Mesenchymal stem cell (in vitro differentiated cells and primary cell): ENCODE measurements at regions not wholly inside any gene's neighbourhood (a gene's known extent, or its start where the extent isn't known, plus 50 kb on each side); places are given as distances from the start of the nearest gene placed in this dataset.

ENCODE experiments used
- DNase-seq: peaks from one replicate; pipeline ENCODE4 v3.0.0-alpha.2; 2013
- H2AFZ ChIP-seq: one replicate; pipeline ENCODE4 v1.6.1; 2013; ENCODE audit warnings: low read depth, mild to moderate bottlenecking, control low read depth, inconsistent platforms, low read length, moderate library complexity
- H2AK5ac ChIP-seq: 2 replicates; pipeline ENCODE4 v1.6.1; 2013; ENCODE audit warnings: low read length, moderate library complexity, mild to moderate bottlenecking, inconsistent platforms; ENCODE audit not compliant: severe bottlenecking
- H2BK120ac ChIP-seq: one replicate; pipeline ENCODE4 v1.6.1; 2013; ENCODE audit warnings: low read depth, mild to moderate bottlenecking, inconsistent platforms, low read length, moderate library complexity
- H2BK12ac ChIP-seq, 2 experiments: one replicate each; pipeline ENCODE4 v1.6.1; 2013; ENCODE audit warnings: inconsistent platforms in 2 of 2, low read length in 2 of 2, mild to moderate bottlenecking in 2 of 2, moderate library complexity in 2 of 2, control low read depth in 1 of 2
- H2BK15ac ChIP-seq: one replicate; pipeline ENCODE4 v1.6.1; 2013; ENCODE audit warnings: mild to moderate bottlenecking, low read depth, inconsistent platforms; ENCODE audit not compliant: poor library complexity, severe bottlenecking
- H2BK5ac ChIP-seq: 2 replicates; pipeline ENCODE4 v1.6.1; 2013; ENCODE audit warnings: low read depth, mild to moderate bottlenecking, low read length, control low read depth, inconsistent platforms; ENCODE audit not compliant: poor library complexity, severe bottlenecking
- H3K14ac ChIP-seq, 2 experiments: one replicate each; pipeline ENCODE4 v1.6.1; 2013; ENCODE audit warnings: inconsistent platforms in 2 of 2, low read length in 2 of 2, control low read depth in 1 of 2, mild to moderate bottlenecking in 1 of 2, moderate library complexity in 1 of 2
- H3K18ac ChIP-seq, 2 experiments: one replicate each; pipeline ENCODE4 v1.6.1; 2013; ENCODE audit warnings: inconsistent platforms in 2 of 2, low read length in 2 of 2, control low read depth in 1 of 2, low read depth in 1 of 2, mild to moderate bottlenecking in 1 of 2
- H3K23ac ChIP-seq, 2 experiments: one replicate each; pipeline ENCODE4 v1.6.1; 2013; ENCODE audit warnings: inconsistent platforms in 2 of 2, low read length in 2 of 2, mild to moderate bottlenecking in 2 of 2, moderate library complexity in 2 of 2, control low read depth in 1 of 2
- H3K27ac ChIP-seq: 2 replicates; pipeline ENCODE4 v1.5.1; 2013; ENCODE audit warnings: mild to moderate bottlenecking, moderate library complexity, low read length, control low read depth, inconsistent platforms; ENCODE audit not compliant: poor library complexity, severe bottlenecking
- H3K27me3 ChIP-seq, 2 experiments: 2 replicates each; pipeline versions ENCODE4 v1.6.1 to v1.7.0; 2013; ENCODE audit warnings: low read length in 2 of 2, mild to moderate bottlenecking in 2 of 2, moderate library complexity in 2 of 2, control low read depth in 1 of 2, inconsistent platforms in 1 of 2; ENCODE audit not compliant: control insufficient read depth in 1 of 2, insufficient read depth in 1 of 2
- H3K36me3 ChIP-seq, 2 experiments: 2 replicates each; pipeline versions ENCODE4 v1.6.1 to v1.7.0; 2013; ENCODE audit warnings: low read length in 2 of 2, control low read depth in 1 of 2, inconsistent platforms in 1 of 2, low read depth in 1 of 2, mild to moderate bottlenecking in 1 of 2; ENCODE audit not compliant: insufficient read depth in 2 of 2, control insufficient read depth in 1 of 2
- H3K4ac ChIP-seq, 2 experiments: one replicate each; pipeline ENCODE4 v1.6.1; 2013; ENCODE audit warnings: inconsistent platforms in 2 of 2, low read length in 2 of 2, mild to moderate bottlenecking in 2 of 2, moderate library complexity in 2 of 2, control low read depth in 1 of 2, low read depth in 1 of 2
- H3K4me1 ChIP-seq: 2 replicates; pipeline ENCODE4 v1.6.1; 2013; ENCODE audit warnings: low read depth, low read length, control low read depth; ENCODE audit not compliant: control insufficient read depth, insufficient read depth
- H3K4me2 ChIP-seq: 2 replicates; pipeline ENCODE4 v1.6.1; 2013; ENCODE audit warnings: low read length, mild to moderate bottlenecking, inconsistent platforms; ENCODE audit not compliant: poor library complexity, severe bottlenecking
- H3K4me3 ChIP-seq, 2 experiments: 2 replicates each; pipeline versions ENCODE4 v1.5.1 to v1.7.0; 2013; ENCODE audit warnings: low read length in 2 of 2, mild to moderate bottlenecking in 2 of 2, control low read depth in 1 of 2, low read depth in 1 of 2; ENCODE audit not compliant: insufficient read depth in 1 of 2
- H3K79me1 ChIP-seq: replicated peaks from 2 replicates; pipeline ENCODE4 v1.6.1; 2013; ENCODE audit warnings: mild to moderate bottlenecking, control low read depth, low read length, inconsistent platforms; ENCODE audit not compliant: poor library complexity, severe bottlenecking
- H3K9ac ChIP-seq: 2 replicates; pipeline ENCODE4 v1.7.0; 2013; ENCODE audit warnings: mild to moderate bottlenecking, low read length, moderate library complexity
- H3K9me3 ChIP-seq: 2 replicates; pipeline ENCODE4 v1.7.0; 2013; ENCODE audit warnings: mild to moderate bottlenecking, low read length; ENCODE audit not compliant: control insufficient read depth
- H4K8ac ChIP-seq: one replicate; pipeline ENCODE4 v1.6.1; 2013; ENCODE audit warnings: inconsistent platforms, mild to moderate bottlenecking, low read length, moderate library complexity
- H4K91ac ChIP-seq: one replicate; pipeline ENCODE4 v1.6.1; 2013; ENCODE audit warnings: mild to moderate bottlenecking, low read length, inconsistent platforms
- WGBS: methylation state at CpG from one replicate; pipeline ENCODE4 v1.1.7; 2013; ENCODE audit warnings: mixed read lengths; 5-methylcytosine and 5-hydroxymethylcytosine counted together

GRCh38 chr7:28360739-28361138 lies 51.6 kb upstream of the CREB5 start:
- no peak for DNase-seq
- no peaks in the 10 kb centered on the region for H3K36me3 ChIP-seq
- no peak overlapping the region for H3K9ac ChIP-seq
- no peak overlapping the region for H3K4me3 ChIP-seq
- no peak overlapping the region for H3K14ac ChIP-seq
- no peaks in the 10 kb centered on the region for H3K79me1 ChIP-seq
- H3K18ac ChIP-seq, result no peak overlapping the region
- H4K91ac ChIP-seq, result no peak overlapping the region
- no peaks in the 10 kb centered on the region for H3K27me3 ChIP-seq
- H3K4ac ChIP-seq, result no peak overlapping the region
- no peak overlapping the region for H3K23ac ChIP-seq
- WGBS, result 70% methylated on average over 1 of the region's 1 CpG
- peaks cover 4% of the 10 kb centered on the region for H3K4me1 ChIP-seq
- H3K27ac ChIP-seq, result no peak overlapping the region
- no peak overlapping the region for H2BK15ac ChIP-seq
- H3K4me2 ChIP-seq, result no peak overlapping the region
- H2BK5ac ChIP-seq, result no peak overlapping the region
- no peak overlapping the region for H4K8ac ChIP-seq
- peaks cover 5% of the 10 kb centered on the region for H3K9me3 ChIP-seq
- no peak overlapping the region for H2BK120ac ChIP-seq
- peak overlapping the region; percentile 52 for H2AK5ac ChIP-seq
- H2AFZ ChIP-seq, result no peak overlapping the region
- no peak overlapping the region for H2BK12ac ChIP-seq

- Histone ChIP-seq H3K14ac (peak overlapping the region in 1 of 2 experiments; percentile 38), H4K91ac (no peak overlapping the region), H3K27ac (no peak overlapping the region), H3K9me3 (peaks cover 5% of the 10 kb centered on the region), H3K23ac (no peak overlapping the region), H2BK12ac (no peak overlapping the region), H3K4me3 (no peak overlapping the region), H4K8ac (peak overlapping the region; percentile 4), H2BK5ac (no peak overlapping the region), H3K36me3 (no peaks in the 10 kb centered on the region), H3K9ac (no peak overlapping the region), H3K79me1 (no peaks in the 10 kb centered on the region), H3K4me2 (peak overlapping the region; percentile 10), H2AK5ac (peak overlapping the region; percentile 34), H2BK15ac (no peak overlapping the region), H3K4me1 (peaks cover 4% of the 10 kb centered on the region), H2AFZ (no peak overlapping the region), H3K4ac (no peak overlapping the region), H2BK120ac (no peak overlapping the region), H3K27me3 (no peaks in the 10 kb centered on the region), H3K18ac (no peak overlapping the region)
- DNase-seq, result no peak
- 88% methylated on average over 1 of the region's 1 CpG for WGBS
These were observed 50.8 kb upstream of the CREB5 start for GRCh38 chr7:28361551-28361950.

GRCh38 chr7:28362182-28362581 lies 50.1 kb upstream of the CREB5 start:
- H2AFZ ChIP-seq, result no peak overlapping the region
- no CpG with 5 or more reads among the region's 1 CpG for WGBS

More at GRCh38 chr7:28362182-28362581, 50.1 kb upstream of the CREB5 start:
- Histone ChIP-seq H4K8ac (no peak overlapping the region), H3K4me1 (peaks cover 3% of the 10 kb centered on the region), H2BK15ac (no peak overlapping the region), H3K14ac (no peak overlapping the region), H3K4me3 (no peak overlapping the region), H3K36me3 (no peaks in the 10 kb centered on the region), H3K4ac (no peak overlapping the region), H3K27ac (no peak overlapping the region), H3K4me2 (no peak overlapping the region), H3K9me3 (peaks cover 5% of the 10 kb centered on the region), H2BK12ac (no peak overlapping the region), H3K18ac (no peak overlapping the region), H3K9ac (no peak overlapping the region), H4K91ac (no peak overlapping the region), H3K23ac (no peak overlapping the region), H2BK120ac (no peak overlapping the region), H3K79me1 (no peaks in the 10 kb centered on the region), H2BK5ac (no peak overlapping the region), H2AK5ac (no peak overlapping the region), H3K27me3 (no peaks in the 10 kb centered on the region)
- no peak for DNase-seq
